Thyroid gland (tissue), 4 donors: ENCODE measurements at regions not wholly inside any gene's neighbourhood (a gene's known extent, or its start where the extent isn't known, plus 50 kb on each side); places are given as distances from the start of the nearest gene placed in this dataset.

Experiments
- DNase-seq, 2 donors: peaks; one replicate each; pipeline ENCODE4 v3.0.0-alpha.2; 2019
- H3K27ac ChIP-seq, 3 donors: fragments of 200-600 bp; sonication (generic); 1 replicate in 2 of 3; 2 replicates in 1 of 3; pipeline ENCODE4 v1.5.1; 2016 to 2019; ENCODE audit warnings: mild to moderate bottlenecking in 1 of 3, moderate library complexity in 1 of 3
- H3K27me3 ChIP-seq: fragments of 200-600 bp; sonication (generic); one replicate; pipeline ENCODE4 v1.5.1; 2019
- H3K36me3 ChIP-seq, 2 donors: fragments of 200-600 bp; sonication (generic); one replicate each; pipeline ENCODE4 v1.5.1; 2016 to 2019
- H3K4me1 ChIP-seq, 2 donors: fragments of 200-600 bp; sonication (generic); one replicate each; pipeline ENCODE4 v1.5.1; 2017 to 2019
- H3K4me3 ChIP-seq, 3 donors: fragments of 200-600 bp; sonication (generic); replicated peaks in 1 of 3; 1 replicate in 2 of 3; 2 replicates in 1 of 3; pipeline ENCODE4 v1.5.1; 2016; ENCODE audit warnings: mild to moderate bottlenecking in 1 of 3
- H3K9me3 ChIP-seq: fragments of 200-600 bp; sonication (generic); one replicate; pipeline ENCODE4 v1.5.1; 2017
- POLR2A ChIP-seq, 2 donors: fragments of 450-650 bp; IDR thresholded peaks; one replicate each; pipeline ENCODE4 v1.6.1; 2017; ENCODE audit warnings: antibody characterized with exemption in 2 of 2, mild to moderate bottlenecking in 2 of 2, moderate library complexity in 1 of 2
- WGBS, 2 donors: methylation state at CpG; one replicate each; pipeline ENCODE4 v1.1.5; 2017; 5-methylcytosine and 5-hydroxymethylcytosine counted together
- intact Hi-C: fragments of 100-400 bp; cut with DNase I; formaldehyde crosslinking; loops from one replicate; pipeline ENCODE4 v1.15.1; 2023
- TF ChIP-seq, protein P1 (sequence below), 6 experiments: fragments of 200-600 bp in 3 of 6; fragments of 450-650 bp in 3 of 6; sonication (generic) in 3 of 6; IDR thresholded peaks; one replicate each; pipeline ENCODE4 v1.5.1; 2016 to 2019; ENCODE audit warnings: antibody characterized with exemption in 6 of 6, mild to moderate bottlenecking in 2 of 6, inconsistent platforms in 1 of 6, moderate library complexity in 1 of 6

DNA sequence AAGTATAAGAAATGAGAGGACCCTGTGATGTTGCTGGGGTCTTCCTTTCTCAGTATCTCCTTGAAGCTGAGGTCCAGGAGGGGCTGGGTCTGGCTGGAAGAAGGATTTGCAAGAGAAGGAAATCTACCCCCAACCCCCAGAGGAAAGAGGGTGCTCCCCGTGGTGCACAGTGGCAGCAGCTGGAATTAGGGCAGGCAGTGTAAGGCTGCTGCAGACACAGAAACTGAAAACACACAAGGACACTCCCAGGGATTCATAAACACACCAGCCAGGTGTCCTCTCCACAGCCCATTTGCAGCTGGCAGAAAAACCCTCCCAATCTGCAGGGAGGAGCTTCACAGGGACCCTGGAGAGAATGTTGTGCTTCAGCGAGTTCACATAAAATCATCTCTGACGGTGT, 297.2 kb downstream of the CDH26 start:
- Histone ChIP-seq H3K36me3 (no peaks in the 10 kb centered on the region), H3K27me3 (no peaks in the 10 kb centered on the region), H3K9me3 (no peaks in the 10 kb centered on the region), H3K27ac (no peak overlapping the region), H3K4me1 (peaks cover 0 to 16% of the 10 kb centered on the region in 2 donors), H3K4me3 (no peak overlapping the region)
- TF ChIP-seq, protein P1, sequence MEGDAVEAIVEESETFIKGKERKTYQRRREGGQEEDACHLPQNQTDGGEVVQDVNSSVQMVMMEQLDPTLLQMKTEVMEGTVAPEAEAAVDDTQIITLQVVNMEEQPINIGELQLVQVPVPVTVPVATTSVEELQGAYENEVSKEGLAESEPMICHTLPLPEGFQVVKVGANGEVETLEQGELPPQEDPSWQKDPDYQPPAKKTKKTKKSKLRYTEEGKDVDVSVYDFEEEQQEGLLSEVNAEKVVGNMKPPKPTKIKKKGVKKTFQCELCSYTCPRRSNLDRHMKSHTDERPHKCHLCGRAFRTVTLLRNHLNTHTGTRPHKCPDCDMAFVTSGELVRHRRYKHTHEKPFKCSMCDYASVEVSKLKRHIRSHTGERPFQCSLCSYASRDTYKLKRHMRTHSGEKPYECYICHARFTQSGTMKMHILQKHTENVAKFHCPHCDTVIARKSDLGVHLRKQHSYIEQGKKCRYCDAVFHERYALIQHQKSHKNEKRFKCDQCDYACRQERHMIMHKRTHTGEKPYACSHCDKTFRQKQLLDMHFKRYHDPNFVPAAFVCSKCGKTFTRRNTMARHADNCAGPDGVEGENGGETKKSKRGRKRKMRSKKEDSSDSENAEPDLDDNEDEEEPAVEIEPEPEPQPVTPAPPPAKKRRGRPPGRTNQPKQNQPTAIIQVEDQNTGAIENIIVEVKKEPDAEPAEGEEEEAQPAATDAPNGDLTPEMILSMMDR (IDR thresholded peaks at IDR 0.05) = no peak
- no peak for TF ChIP-seq POLR2A (IDR thresholded peaks at IDR 0.05)
- intact Hi-C loops = no loop called here
- no peak for DNase-seq
- WGBS, 2 donors = 37 to 38% methylated on average over 3 of the region's 3 CpGs

DNA sequence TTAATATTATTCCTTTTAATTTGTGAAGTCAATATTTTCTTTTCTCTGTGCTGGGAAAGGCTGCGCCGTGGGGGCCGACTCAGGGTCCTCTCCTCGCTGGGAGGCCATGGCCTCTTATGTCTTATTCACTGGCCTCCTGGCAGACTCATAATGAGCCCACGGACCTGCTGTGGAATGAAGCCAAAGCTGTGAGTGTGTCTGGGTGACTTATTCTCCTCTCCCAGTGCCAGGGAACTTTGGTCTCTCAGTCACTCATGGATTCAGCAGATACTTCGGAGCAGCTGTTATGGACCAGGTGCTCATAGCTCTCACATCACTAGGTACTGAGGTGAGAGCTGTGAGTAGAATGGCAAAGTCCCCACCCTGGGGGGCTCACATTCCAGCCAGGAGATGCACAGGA, 297.6 kb downstream of the CDH26 start:
- TF ChIP-seq POLR2A (IDR thresholded peaks at IDR 0.05) = no peak
- TF ChIP-seq, protein P1 (IDR thresholded peaks at IDR 0.05) = no peak
- Histone ChIP-seq H3K27me3 (no peaks in the 10 kb centered on the region), H3K9me3 (no peaks in the 10 kb centered on the region), H3K36me3 (no peaks in the 10 kb centered on the region), H3K4me3 (no peak overlapping the region), H3K27ac (no peak overlapping the region), H3K4me1 (peaks cover 0 to 16% of the 10 kb centered on the region in 2 donors)
- peak in 1 of 2 donors; percentile 8 for DNase-seq
- 59 to 78% methylated on average over 5 to 6 of the region's 6 CpGs for WGBS, 2 donors
- intact Hi-C loops = no loop called here

DNA sequence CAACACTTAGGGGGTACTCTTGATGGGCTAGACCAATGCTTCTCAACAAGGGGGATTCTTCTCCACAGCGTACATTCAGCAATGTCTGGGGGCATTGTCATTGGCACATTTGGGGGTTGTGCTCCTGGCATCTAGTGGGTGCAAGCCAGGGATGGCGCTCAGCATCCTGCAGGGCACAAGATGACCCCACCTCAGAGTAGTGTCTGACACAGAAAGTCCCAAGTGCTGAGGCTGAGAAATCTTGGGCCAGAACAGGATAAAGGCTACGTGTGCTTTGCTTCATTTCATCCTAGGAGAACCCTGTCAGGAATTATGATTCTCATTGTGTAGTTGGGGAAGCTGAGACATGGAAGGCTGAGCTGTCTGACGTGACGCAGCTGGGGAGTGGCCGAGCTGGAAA, 298.6 kb downstream of the CDH26 start:
- no peak for DNase-seq
- no peaks in the 10 kb centered on the region for H3K27me3 ChIP-seq
- no peak for TF ChIP-seq POLR2A (IDR thresholded peaks at IDR 0.05)
- TF ChIP-seq, protein P1 (IDR thresholded peaks at IDR 0.05) = no peak
- H3K4me3 ChIP-seq = no peak overlapping the region
- WGBS, 2 donors = 84 to 100% methylated on average over 5 to 6 of the region's 6 CpGs
- H3K4me1 ChIP-seq = peaks cover 0 to 16% of the 10 kb centered on the region in 2 donors
- intact Hi-C loops = no loop called here
- no peak overlapping the region for H3K27ac ChIP-seq
- H3K9me3 ChIP-seq = no peaks in the 10 kb centered on the region
- no peaks in the 10 kb centered on the region for H3K36me3 ChIP-seq

DNA sequence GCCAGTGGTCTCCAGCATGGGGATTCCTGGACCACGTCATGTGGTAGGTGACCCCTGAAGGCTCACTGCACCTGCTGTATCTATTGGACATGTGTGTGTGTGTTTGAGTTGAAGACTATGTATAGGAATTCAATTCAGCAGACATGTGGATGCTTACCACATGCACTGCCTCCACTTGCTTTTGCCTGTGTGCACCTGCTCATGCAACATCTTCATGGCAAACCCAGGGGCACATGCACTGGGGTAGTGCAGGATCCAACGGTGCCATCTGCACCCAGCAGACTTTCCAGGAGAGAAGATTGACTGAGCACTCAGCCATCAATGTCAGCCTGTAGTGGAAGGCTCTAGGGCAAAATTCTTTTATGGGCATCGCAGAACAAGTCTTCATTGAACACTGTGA, 299.4 kb downstream of the CDH26 start:
- intact Hi-C loops = no loop called here
- Histone ChIP-seq H3K27me3 (no peaks in the 10 kb centered on the region), H3K4me1 (peaks cover 0 to 16% of the 10 kb centered on the region in 2 donors), H3K36me3 (no peaks in the 10 kb centered on the region), H3K4me3 (no peak overlapping the region), H3K27ac (no peak overlapping the region), H3K9me3 (no peaks in the 10 kb centered on the region)
- DNase-seq = no peak
- WGBS, 2 donors = 82 to 94% methylated on average over 3 of the region's 3 CpGs
- no peak for TF ChIP-seq POLR2A (IDR thresholded peaks at IDR 0.05)
- TF ChIP-seq, protein P1 (IDR thresholded peaks at IDR 0.05) = no peak

DNA sequence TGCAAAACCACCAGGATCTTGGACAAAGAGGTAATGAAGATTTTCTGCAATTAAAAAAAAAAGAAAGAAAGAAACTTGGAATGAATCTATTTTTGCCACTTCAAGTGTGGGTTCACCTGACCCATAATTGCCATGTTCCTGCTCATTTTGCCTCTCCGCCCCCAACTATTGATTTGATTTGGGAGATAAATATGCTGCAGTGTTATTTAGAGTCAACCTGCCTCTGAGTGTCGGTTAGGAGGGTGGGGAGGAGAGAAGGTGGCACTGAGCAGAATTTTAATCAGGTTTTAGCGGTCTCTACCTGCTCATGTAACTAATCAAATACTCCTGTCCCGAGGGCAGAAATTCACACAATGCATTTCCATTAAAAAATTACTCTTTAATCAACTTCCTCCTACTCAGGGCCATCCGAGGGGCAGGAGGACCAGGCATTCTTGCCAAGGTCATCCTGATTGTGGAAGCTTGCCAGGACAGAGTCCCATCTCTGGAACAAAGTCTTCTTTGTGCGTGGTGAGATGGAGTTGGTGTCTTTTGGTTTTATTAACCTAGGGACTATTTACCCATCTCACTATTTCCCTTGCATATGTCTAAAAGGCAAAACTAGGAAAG, 300.1 kb downstream of the CDH26 start:
- H3K27me3 ChIP-seq = no peaks in the 10 kb centered on the region
- 82% methylated on average over 6 of the region's 6 CpGs for WGBS, 2 donors
- intact Hi-C loops = no loop called here
- TF ChIP-seq, protein P1 (IDR thresholded peaks at IDR 0.05) = no peak
- TF ChIP-seq POLR2A (IDR thresholded peaks at IDR 0.05) = no peak
- peaks cover 0 to 16% of the 10 kb centered on the region in 2 donors for H3K4me1 ChIP-seq
- H3K9me3 ChIP-seq = no peaks in the 10 kb centered on the region
- no peak overlapping the region for H3K27ac ChIP-seq
- no peak overlapping the region for H3K4me3 ChIP-seq
- no peak for DNase-seq
- H3K36me3 ChIP-seq = no peaks in the 10 kb centered on the region
